ENCODE measurements at regions not wholly inside any gene's neighbourhood (a gene's known extent, or its start where the extent isn't known, plus 50 kb on each side); places are given as distances from the start of the nearest gene placed in this dataset.

GRCh38 chr3:135440233-135440632 lies 525.3 kb upstream of the PPP2R3A start:
- no peak for DNase-seq
- Histone ChIP-seq H3K4me1 (no peaks in the 10 kb centered on the region), H3K27ac (no peak overlapping the region), H3K9me3 (no peaks in the 10 kb centered on the region), H3K27me3 (no peaks in the 10 kb centered on the region), H3K4me3 (no peak overlapping the region), H3K36me3 (no peaks in the 10 kb centered on the region)
- intact Hi-C loops (cut with DNase I): no loop called here
- no peak for TF ChIP-seq CTCF (IDR thresholded peaks at IDR 0.05)
- no peak for TF ChIP-seq POLR2AphosphoS5 (IDR thresholded peaks at IDR 0.05)
- no peak for TF ChIP-seq EP300 (IDR thresholded peaks at IDR 0.05)
- TF ChIP-seq POLR2A (IDR thresholded peaks at IDR 0.05): no peak

- TF ChIP-seq POLR2AphosphoS5 (IDR thresholded peaks at IDR 0.05) (no peak), EP300 (IDR thresholded peaks at IDR 0.05) (no peak), POLR2A (IDR thresholded peaks at IDR 0.05) (no peak), CTCF (IDR thresholded peaks at IDR 0.05) (no peak)
- intact Hi-C loops (cut with DNase I): no loop called here
- no peaks in the 10 kb centered on the region for H3K27me3 ChIP-seq
- no peak for DNase-seq
- H3K4me3 ChIP-seq: no peak overlapping the region
- H3K27ac ChIP-seq: no peak overlapping the region
- no peaks in the 10 kb centered on the region for H3K36me3 ChIP-seq
- no peaks in the 10 kb centered on the region for H3K4me1 ChIP-seq
- no peaks in the 10 kb centered on the region for H3K9me3 ChIP-seq
- WGBS, 2 donors: 36 to 44% methylated on average over 4 of the region's 4 CpGs
These were observed 524.8 kb upstream of the PPP2R3A start for GRCh38 chr3:135440746-135441145.

- no peaks in the 10 kb centered on the region for H3K9me3 ChIP-seq
- H3K27ac ChIP-seq: no peak overlapping the region
- no peak overlapping the region for H3K4me3 ChIP-seq
- no peak for DNase-seq
- TF ChIP-seq EP300 (IDR thresholded peaks at IDR 0.05) (no peak), POLR2A (IDR thresholded peaks at IDR 0.05) (no peak), CTCF (IDR thresholded peaks at IDR 0.05) (no peak), POLR2AphosphoS5 (IDR thresholded peaks at IDR 0.05) (no peak)
- H3K36me3 ChIP-seq: no peaks in the 10 kb centered on the region
- intact Hi-C loops (cut with DNase I): no loop called here
- WGBS, 2 donors: 80 to 82% methylated on average over 5 of the region's 5 CpGs
- H3K4me1 ChIP-seq: no peaks in the 10 kb centered on the region
- H3K27me3 ChIP-seq: no peaks in the 10 kb centered on the region
These were observed 521.5 kb upstream of the PPP2R3A start for GRCh38 chr3:135444058-135444457.

GRCh38 chr3:135447483-135447882 lies 518.0 kb upstream of the PPP2R3A start:
- Histone ChIP-seq H3K27me3 (no peaks in the 10 kb centered on the region), H3K27ac (no peak overlapping the region), H3K4me3 (no peak overlapping the region), H3K4me1 (no peaks in the 10 kb centered on the region), H3K36me3 (no peaks in the 10 kb centered on the region), H3K9me3 (no peaks in the 10 kb centered on the region)
- 82 to 87% methylated on average over 3 of the region's 3 CpGs for WGBS, 2 donors
- TF ChIP-seq POLR2AphosphoS5 (IDR thresholded peaks at IDR 0.05) (no peak), CTCF (IDR thresholded peaks at IDR 0.05) (no peak), EP300 (IDR thresholded peaks at IDR 0.05) (no peak), POLR2A (IDR thresholded peaks at IDR 0.05) (no peak)
- DNase-seq: no peak
- intact Hi-C loops (cut with DNase I): no loop called here

GRCh38 chr3:135448520-135448919 lies 517.0 kb upstream of the PPP2R3A start:
- no peaks in the 10 kb centered on the region for H3K36me3 ChIP-seq
- no peaks in the 10 kb centered on the region for H3K4me1 ChIP-seq
- H3K27me3 ChIP-seq: no peaks in the 10 kb centered on the region
- H3K4me3 ChIP-seq: no peak overlapping the region
- H3K27ac ChIP-seq: no peak overlapping the region
- intact Hi-C loops (cut with DNase I): no loop called here
- no peak for DNase-seq
- H3K9me3 ChIP-seq: no peaks in the 10 kb centered on the region
- TF ChIP-seq POLR2AphosphoS5 (IDR thresholded peaks at IDR 0.05) (no peak), EP300 (IDR thresholded peaks at IDR 0.05) (no peak), CTCF (IDR thresholded peaks at IDR 0.05) (no peak), POLR2A (IDR thresholded peaks at IDR 0.05) (no peak)

Measured in sigmoid colon (tissue), 6 donors.